Middle frontal gyrus (tissue), 1 donor: ENCODE measurements at regions not wholly inside any gene's neighbourhood (a gene's known extent, or its start where the extent isn't known, plus 50 kb on each side); places are given as distances from the start of the nearest gene placed in this dataset.
A peak's percentile ranks its signal among the peaks of the same experiment; 100 is the strongest.
"Not testable (repeated sequence)": the region's sequence is repeated elsewhere in the genome, so short reads cannot be mapped to it uniquely, and the experiment has no call there.

Experiments used
- DNase-seq: peaks from one replicate; pipeline ENCODE4 v3.0.0-alpha.2; 2015; ENCODE audit warnings: low spot score; ENCODE audit errors: extremely low spot score

GRCh38 chr5:102664616-102665335 lies 90.3 kb upstream of the PAM start:
- no peak for DNase-seq

- DNase-seq, result peak; percentile 17
Measured at GRCh38 chr5:102666164-102666946, 88.8 kb upstream of the PAM start.

GRCh38 chr5:102668220-102668932 lies 86.7 kb upstream of the PAM start:
- no peak for DNase-seq

GRCh38 chr5:102670224-102670836 lies 84.8 kb upstream of the PAM start:
- no peak for DNase-seq

GRCh38 chr5:102671033-102671734 lies 83.9 kb upstream of the PAM start:
- not testable (repeated sequence) for DNase-seq

- DNase-seq, result no peak
Measured at GRCh38 chr5:102678267-102679058, 76.6 kb upstream of the PAM start.

GRCh38 chr5:102681403-102681983 lies 73.6 kb upstream of the PAM start:
- peak; percentile 41 for DNase-seq

GRCh38 chr5:102682101-102682647 lies 72.9 kb upstream of the PAM start:
- DNase-seq, result no peak

- not testable (repeated sequence) for DNase-seq
Measured at GRCh38 chr5:102688076-102688475, 67.0 kb upstream of the PAM start.

GRCh38 chr5:102688581-102689342 lies 66.3 kb upstream of the PAM start:
- not testable (repeated sequence) for DNase-seq

GRCh38 chr5:102690910-102691309 lies 64.2 kb upstream of the PAM start:
- DNase-seq, result no peak

GRCh38 chr5:102691434-102691833 lies 63.7 kb upstream of the PAM start:
- no peak for DNase-seq

GRCh38 chr5:102700120-102700831 lies 54.8 kb upstream of the PAM start:
- no peak for DNase-seq

- no peak for DNase-seq
Measured at GRCh38 chr5:102700916-102701315, 54.2 kb upstream of the PAM start.

GRCh38 chr5:102701748-102702147 lies 53.4 kb upstream of the PAM start:
- DNase-seq, result no peak
